MCF 10A (cell line): ENCODE measurements at regions not wholly inside any gene's neighbourhood (a gene's known extent, or its start where the extent isn't known, plus 50 kb on each side); places are given as distances from the start of the nearest gene placed in this dataset.

Experiments
- BruUV-seq: library from RNA; stranded (reverse); fragments of 400-500 nt; replicated peaks from 2 replicates; lab custom pipeline; 2021; lab: Mats Ljungman, UMichigan
- CTCF ChIA-PET: fragments of 300-600 bp; sonication (Branson Sonifier 250); formaldehyde crosslinking; extraction: SDS; loops from one replicate; lab custom pipeline; 2021; ENCODE audit warnings: antibody characterized with exemption, inconsistent platforms; lab: Yijun Ruan, JAX
- POLR2A ChIA-PET: fragments of 300-600, 350-650 bp; sonication (Branson Sonifier 250); formaldehyde crosslinking; extraction: SDS; loops from one replicate; lab custom pipeline; 2020; ENCODE audit warnings: antibody characterized with exemption, inconsistent platforms; lab: Yijun Ruan, JAX
- DNase-seq: peaks from one replicate; pipeline ENCODE4 v3.0.0-alpha.2; 2018; ENCODE audit not compliant: unreplicated experiment
- H3K27ac Mint-ChIP-seq: one replicate; pipeline ENCODE4 v1.8.0; 2022; ENCODE audit warnings: mild to moderate bottlenecking, low read depth, mixed read lengths; ENCODE audit not compliant: unreplicated experiment
- H3K27me3 Mint-ChIP-seq: one replicate; pipeline ENCODE4 v1.8.0; 2022; ENCODE audit warnings: mixed read lengths; ENCODE audit not compliant: insufficient read depth, unreplicated experiment
- H3K36me3 Mint-ChIP-seq: one replicate; pipeline ENCODE4 v1.8.0; 2022; ENCODE audit warnings: mild to moderate bottlenecking, moderate library complexity, mixed read lengths; ENCODE audit not compliant: insufficient read depth, unreplicated experiment
- H3K4me1 Mint-ChIP-seq: one replicate; pipeline ENCODE4 v1.8.0; 2022; ENCODE audit warnings: mixed read lengths; ENCODE audit not compliant: insufficient read depth, unreplicated experiment
- H3K4me3 Mint-ChIP-seq: one replicate; pipeline ENCODE4 v1.8.0; 2022; ENCODE audit warnings: mild to moderate bottlenecking, moderate library complexity, mixed read lengths; ENCODE audit not compliant: unreplicated experiment
- H3K9me3 Mint-ChIP-seq: one replicate; pipeline ENCODE4 v1.8.0; 2022; ENCODE audit warnings: mixed read lengths; ENCODE audit not compliant: unreplicated experiment
- CTCF ChIP-seq: fragments of 200-600 bp; IDR thresholded peaks from one replicate; pipeline ENCODE4 v1.8.0; 2022; ENCODE audit warnings: antibody characterized with exemption, mild to moderate bottlenecking; ENCODE audit not compliant: unreplicated experiment
- intact Hi-C: fragments of 100-400 bp; cut with micrococcal nuclease; formaldehyde crosslinking; loops from 2 replicates; pipeline ENCODE4 v1.14.1; 2022

GRCh38 chr1:157219600-157219999 lies 81.4 kb upstream of the ETV3 start:
- Mint-ChIP-seq H3K36me3 (no peaks in the 10 kb centered on the region), H3K4me3 (no peak overlapping the region), H3K27ac (no peak overlapping the region), H3K9me3 (no peaks in the 10 kb centered on the region), H3K4me1 (no peaks in the 10 kb centered on the region), H3K27me3 (peaks cover 79% of the 10 kb centered on the region)
- CTCF ChIA-PET = interaction anchor here (1.3 to 1.5 kb wide), 2 partner anchors 277 to 285 kb away, joined by 3 to 5 read pairs; no protein-coding TSS in a partner anchor
- POLR2A ChIA-PET = no interaction called here
- intact Hi-C loops = no loop called here
- DNase-seq = no peak
- TF ChIP-seq CTCF = no peak
- BruUV-seq = no TSS peak

- H3K36me3 Mint-ChIP-seq = no peaks in the 10 kb centered on the region
Measured at GRCh38 chr1:157219182-157219581, 81.0 kb upstream of the ETV3 start.

DNA sequence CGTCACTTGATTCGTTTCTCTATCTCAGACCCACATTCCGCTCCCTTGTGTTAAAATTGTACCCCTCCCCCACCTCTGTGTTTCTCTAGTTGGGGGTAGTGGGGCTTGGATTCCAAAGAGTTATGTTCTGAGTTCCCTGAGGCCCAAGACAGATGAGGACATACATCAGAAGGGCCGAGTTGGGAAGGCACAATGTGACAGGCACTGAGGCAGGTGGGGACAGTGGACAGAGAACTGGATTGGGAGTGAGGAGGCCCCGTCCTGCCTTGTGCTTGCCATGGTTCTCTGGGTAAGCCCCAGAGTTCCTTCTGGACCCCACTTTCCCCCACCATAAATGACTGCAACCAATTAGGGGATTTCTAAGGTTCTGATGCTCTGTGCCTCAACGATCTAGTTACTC lies 80.5 kb upstream of the ETV3 start:
- ChIA-PET POLR2A (no interaction called here), CTCF (interaction anchor here (0.6 kb wide), 1 partner anchor 183 kb away, joined by 3 read pairs; no protein-coding TSS in a partner anchor)
- no peak for TF ChIP-seq CTCF
- Mint-ChIP-seq H3K4me3 (no peak overlapping the region), H3K9me3 (peaks cover 5% of the 10 kb centered on the region), H3K4me1 (no peaks in the 10 kb centered on the region), H3K27me3 (peaks cover 89% of the 10 kb centered on the region), H3K27ac (no peak overlapping the region), H3K36me3 (no peaks in the 10 kb centered on the region)
- intact Hi-C loops = no loop called here
- BruUV-seq = no TSS peak
- DNase-seq = no peak

More at GRCh38 chr1:157219182-157219581, 81.0 kb upstream of the ETV3 start:
- DNase-seq = no peak
- ChIA-PET POLR2A (no interaction called here), CTCF (no interaction called here)
- no peak overlapping the region for H3K27ac Mint-ChIP-seq
- no peak overlapping the region for H3K4me3 Mint-ChIP-seq
- no peak for TF ChIP-seq CTCF
- H3K4me1 Mint-ChIP-seq = no peaks in the 10 kb centered on the region
- intact Hi-C loops = no loop called here
- BruUV-seq = no TSS peak
- H3K27me3 Mint-ChIP-seq = peaks cover 83% of the 10 kb centered on the region
- H3K9me3 Mint-ChIP-seq = no peaks in the 10 kb centered on the region

- H3K4me1 Mint-ChIP-seq = no peaks in the 10 kb centered on the region
- POLR2A ChIA-PET = no interaction called here
- DNase-seq = no peak
- TF ChIP-seq CTCF = no peak
- H3K36me3 Mint-ChIP-seq = no peaks in the 10 kb centered on the region
- no peak overlapping the region for H3K4me3 Mint-ChIP-seq
- peaks cover 93% of the 10 kb centered on the region for H3K27me3 Mint-ChIP-seq
- CTCF ChIA-PET = interaction anchor here (0.6 to 1.5 kb wide), 5 partner anchors 10 to 62 kb away, joined by 3 to 4 read pairs (median 3); no protein-coding TSS in a partner anchor
- intact Hi-C loops = no loop called here
- BruUV-seq = no TSS peak
- no peak overlapping the region for H3K27ac Mint-ChIP-seq
- H3K9me3 Mint-ChIP-seq = peaks cover 17% of the 10 kb centered on the region
Measured at GRCh38 chr1:157217486-157217885, 79.3 kb upstream of the ETV3 start.
